NCI-H187 (cell line): ENCODE measurements at regions not wholly inside any gene's neighbourhood (a gene's known extent, or its start where the extent isn't known, plus 50 kb on each side); places are given as distances from the start of the nearest gene placed in this dataset.

Experiments
- DNase-seq, 2 experiments: peaks; one replicate each; lab custom pipeline; 2025; lab: John Stamatoyannopoulos, UW

DNA sequence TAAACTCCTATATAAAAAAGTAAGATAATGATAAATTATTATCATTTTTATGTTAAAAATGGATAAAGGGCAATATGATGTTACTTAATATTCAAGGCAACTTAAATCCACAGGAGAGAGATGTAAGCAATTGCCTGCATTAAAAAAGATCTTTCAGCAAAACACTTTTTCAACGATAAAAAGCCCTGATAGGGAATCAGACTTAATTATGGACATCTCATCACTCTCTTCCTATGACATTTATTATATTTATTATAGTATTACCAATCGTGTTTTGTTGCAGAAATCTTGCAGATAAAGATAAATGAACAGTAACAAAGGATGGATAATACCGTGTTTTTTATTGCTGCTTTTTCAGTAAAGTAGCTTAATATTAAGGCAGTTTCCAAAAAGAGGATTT lies 178.5 kb downstream of the SH2D1A start:
- DNase-seq, result no peak

- DNase-seq, result no peak
Observed at GRCh38 chrX:124529786-124530185, 183.4 kb downstream of the SH2D1A start.

DNA sequence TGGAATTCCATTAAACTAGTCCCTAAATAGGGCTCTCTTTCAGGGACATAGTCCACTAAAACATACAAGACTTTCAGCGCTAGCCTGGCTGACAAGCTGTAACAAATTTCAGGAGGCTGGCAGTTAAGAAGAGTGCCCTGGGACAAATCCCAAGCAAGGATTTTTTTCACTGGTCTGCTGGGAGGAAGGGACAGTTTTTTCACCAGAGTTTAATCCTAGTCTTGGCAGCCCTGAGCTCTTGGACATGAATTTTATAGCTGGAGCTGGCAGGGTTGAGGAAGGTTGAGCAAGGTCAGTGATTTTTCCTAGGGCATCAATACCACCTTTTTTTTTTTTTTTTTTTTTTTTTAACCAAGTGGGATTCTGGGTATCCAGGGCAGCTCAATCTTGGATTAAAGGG lies 184.4 kb downstream of the SH2D1A start:
- no peak for DNase-seq

- DNase-seq, result no peak
Observed at GRCh38 chrX:124534536-124534935, 188.2 kb downstream of the SH2D1A start.

DNA sequence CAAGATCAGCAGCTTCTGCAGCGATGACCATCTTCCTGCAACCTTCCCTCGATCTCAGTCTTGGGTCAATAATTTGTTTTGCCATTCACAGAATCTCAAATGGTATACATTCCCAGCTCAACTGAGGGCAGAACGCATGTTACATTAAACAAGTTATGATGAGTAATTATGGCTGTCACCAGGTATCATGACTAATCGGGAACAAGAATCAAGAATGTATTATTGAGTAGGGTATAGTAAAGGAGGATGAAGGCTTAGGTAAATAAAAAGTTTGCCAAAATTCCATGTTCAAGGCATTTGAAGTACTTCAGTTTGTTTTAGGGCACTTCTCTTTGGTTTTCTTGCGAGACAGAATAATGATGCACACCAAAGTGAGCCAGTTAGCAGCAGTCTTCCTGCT lies 194.1 kb downstream of the SH2D1A start:
- DNase-seq, result no peak

- DNase-seq, result no peak
Observed at GRCh38 chrX:124548571-124548970, 202.2 kb downstream of the SH2D1A start.

GRCh38 chrX:124555036-124555595 lies 208.8 kb downstream of the SH2D1A start:
- no peak for DNase-seq

DNA sequence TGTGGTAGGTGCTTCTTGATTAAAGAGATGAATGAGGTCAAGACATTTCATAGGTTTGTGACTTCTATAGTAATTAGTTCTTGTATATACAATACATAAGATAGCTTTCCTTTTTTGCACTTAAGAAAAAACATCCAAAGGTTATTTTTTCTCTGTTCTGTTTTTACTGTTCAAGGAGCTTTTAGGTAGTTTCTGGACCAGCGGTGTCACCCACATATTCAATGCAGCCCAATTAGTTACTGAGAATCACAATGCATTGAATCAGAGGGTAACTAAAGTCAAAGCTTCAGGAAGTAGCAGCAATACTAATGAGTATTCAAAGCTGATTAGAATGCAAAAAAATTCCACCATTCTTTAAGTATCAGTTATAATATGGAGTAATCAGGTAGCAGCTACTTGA lies 211.6 kb downstream of the SH2D1A start:
- DNase-seq, result no peak

DNA sequence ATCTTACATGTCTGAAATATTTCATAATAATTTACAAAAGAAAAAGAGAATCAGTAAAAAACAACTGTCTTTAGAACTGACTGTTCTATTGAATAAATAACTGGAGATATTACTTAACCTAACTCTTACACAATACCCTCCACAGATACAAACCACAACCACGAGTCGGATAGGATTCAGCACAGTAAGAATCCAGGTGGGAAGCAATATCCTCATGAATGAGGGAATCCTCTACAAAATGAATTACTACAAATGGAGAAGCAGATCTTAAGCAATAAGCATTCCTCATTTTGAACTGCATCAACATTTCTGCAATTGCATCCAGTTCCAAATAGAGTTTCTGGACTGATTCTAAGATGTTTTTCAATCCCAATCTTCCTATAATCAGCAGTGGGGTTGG lies 227.1 kb downstream of the SH2D1A start:
- no peak for DNase-seq

- no peak for DNase-seq
Observed at GRCh38 chrX:124592744-124593143, 246.4 kb downstream of the SH2D1A start.

- DNase-seq, result no peak
Observed at GRCh38 chrX:124594017-124594651, 247.8 kb downstream of the SH2D1A start.

GRCh38 chrX:124605511-124605910 lies 259.1 kb downstream of the SH2D1A start:
- DNase-seq, result no peak

- DNase-seq, result no peak
Observed at GRCh38 chrX:124606724-124607123, 260.4 kb downstream of the SH2D1A start.

GRCh38 chrX:124619710-124620109 lies 273.3 kb downstream of the SH2D1A start:
- DNase-seq, result no peak

DNA sequence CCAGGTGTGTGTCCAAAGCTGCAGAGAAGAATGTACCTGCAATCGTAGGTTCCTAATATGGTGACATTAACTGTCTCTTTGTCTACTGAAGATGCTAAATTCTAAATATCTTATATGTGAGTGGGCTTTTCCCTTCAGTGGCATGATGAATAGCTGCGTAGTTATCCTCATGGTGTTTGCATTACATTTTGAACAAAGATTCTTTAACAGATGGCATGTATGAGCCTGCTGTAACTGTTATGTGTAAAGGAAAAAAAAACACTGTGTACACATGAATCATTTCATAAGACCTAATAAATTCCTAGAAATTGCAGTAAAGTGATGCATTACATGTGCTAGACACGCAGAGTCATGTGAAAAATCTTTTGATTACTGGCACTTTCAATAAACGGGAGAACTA lies 288.0 kb downstream of the SH2D1A start:
- DNase-seq, result no peak

GRCh38 chrX:124641737-124642491 lies 295.6 kb downstream of the SH2D1A start:
- DNase-seq, result no peak

DNA sequence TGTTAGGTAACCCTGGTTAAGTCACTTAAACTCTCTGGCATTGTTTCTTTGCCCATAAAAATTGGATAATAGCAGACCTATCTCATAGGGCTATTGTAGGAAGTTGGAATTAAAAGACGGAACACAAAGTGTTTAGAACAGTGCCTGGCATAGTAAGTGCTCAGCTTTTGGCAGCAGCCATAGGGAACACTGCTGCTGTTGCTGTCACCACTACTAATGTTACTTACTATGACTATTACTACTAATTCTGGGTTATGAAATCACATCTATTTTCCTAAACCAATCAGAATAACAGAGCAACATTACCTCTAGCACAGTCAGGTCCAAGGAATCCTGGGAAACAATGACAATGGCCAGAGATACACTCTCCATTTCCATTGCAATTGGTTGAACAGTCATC lies 300.0 kb downstream of the SH2D1A start:
- no peak for DNase-seq

DNA sequence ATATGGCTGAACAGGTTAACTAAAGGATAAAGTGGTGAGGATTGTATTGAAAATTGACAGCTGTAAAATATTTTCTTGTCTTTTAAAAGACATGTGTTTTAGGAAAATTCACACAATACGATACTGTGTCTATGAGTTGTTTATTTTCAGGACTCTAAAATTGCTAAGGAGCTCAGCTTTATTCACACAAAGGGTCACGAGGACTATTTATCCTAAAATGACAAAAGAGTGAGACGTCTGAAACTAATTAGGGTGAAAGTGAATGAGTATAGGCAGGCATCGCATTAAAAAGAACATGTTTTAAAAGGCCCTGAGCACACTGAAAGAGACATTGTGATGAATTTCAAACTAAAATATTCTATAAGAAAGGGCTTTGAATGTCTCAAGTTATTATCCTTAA lies 304.7 kb downstream of the SH2D1A start:
- DNase-seq, result no peak

DNA sequence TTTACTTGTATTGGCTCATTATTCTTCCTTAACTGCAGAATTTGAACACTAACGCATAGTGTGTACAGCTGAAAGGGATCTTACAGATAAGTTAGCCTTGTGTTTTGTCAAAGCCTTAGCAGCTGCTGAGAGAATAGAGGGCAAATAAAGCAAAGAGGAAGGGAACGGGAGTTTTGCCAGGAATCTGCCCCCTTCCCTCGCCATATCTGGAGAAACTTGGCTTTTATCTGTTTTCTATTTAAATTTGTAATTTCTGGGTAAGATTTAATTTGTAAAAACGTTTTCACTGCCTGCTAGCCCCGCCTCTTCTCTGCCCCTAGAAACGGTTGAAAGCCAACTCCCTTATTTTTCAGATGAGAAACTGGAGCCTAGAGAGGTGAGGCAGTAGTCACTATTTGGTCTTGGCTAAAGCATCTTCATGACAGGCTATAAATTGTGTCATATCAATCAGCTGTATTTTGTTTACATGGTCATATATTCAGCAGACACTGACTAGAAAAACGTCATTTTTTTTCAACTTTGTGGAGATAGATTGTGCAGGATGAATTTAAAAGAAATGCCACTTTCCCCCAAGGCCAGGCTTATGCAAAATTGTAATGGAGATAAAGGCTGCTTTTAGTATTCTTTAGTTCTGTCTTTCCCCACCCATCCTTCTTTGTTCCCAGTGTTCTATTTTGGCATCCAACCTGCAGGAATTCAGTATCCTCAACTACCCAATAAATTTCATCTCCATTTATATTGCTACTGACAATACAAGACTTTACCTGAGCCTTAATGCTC lies 319.4 kb downstream of the SH2D1A start:
- no peak for DNase-seq

DNA sequence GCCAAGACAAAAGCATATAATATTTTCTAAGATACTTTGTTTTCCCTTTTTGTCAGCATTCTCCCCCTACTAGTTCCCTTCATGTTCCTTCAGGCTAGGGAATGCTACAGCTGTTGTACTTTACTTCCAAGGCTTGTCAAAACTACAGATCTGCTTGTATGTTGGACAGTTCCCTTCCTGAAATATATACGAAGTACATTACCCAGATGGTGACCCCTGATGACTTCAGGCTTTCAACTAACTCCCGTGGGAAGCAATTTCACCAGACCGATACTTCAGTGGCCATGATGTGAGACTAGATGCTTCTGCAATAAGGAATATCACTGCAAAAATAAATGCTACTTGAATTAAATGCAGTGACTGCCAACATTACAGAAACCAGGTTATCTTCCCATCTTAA lies 332.8 kb downstream of the SH2D1A start:
- DNase-seq, result no peak

GRCh38 chrX:124680287-124680686 lies 333.9 kb downstream of the SH2D1A start:
- DNase-seq, result no peak

GRCh38 chrX:124690495-124690894 lies 344.1 kb downstream of the SH2D1A start:
- DNase-seq, result no peak

- DNase-seq, result no peak
Observed at GRCh38 chrX:124699876-124700275, 353.5 kb downstream of the SH2D1A start.
